Loucy (cell line): ENCODE measurements at regions not wholly inside any gene's neighbourhood (a gene's known extent, or its start where the extent isn't known, plus 50 kb on each side); places are given as distances from the start of the nearest gene placed in this dataset.

Experiments used
- H2AFZ ChIP-seq: fragments of 200-600 bp; sonication (generic); 2 replicates; pipeline ENCODE4 v1.6.0; 2016; ENCODE audit warnings: antibody characterized with exemption, mild to moderate bottlenecking, low read length, moderate library complexity
- H3F3A ChIP-seq: fragments of 200-600 bp; 2 replicates; pipeline ENCODE4 v1.6.0; 2016; ENCODE audit warnings: antibody characterized with exemption, low read depth, mild to moderate bottlenecking
- H3K27me3 ChIP-seq: fragments of 200-600 bp; sonication (generic); 2 replicates; pipeline ENCODE4 v1.6.1; 2014; ENCODE audit warnings: low read length, mild to moderate bottlenecking; ENCODE audit not compliant: insufficient read depth, poor library complexity, severe bottlenecking
- H3K36me3 ChIP-seq: fragments of 200-600 bp; sonication (generic); 2 replicates; pipeline ENCODE4 v1.6.1; 2016; ENCODE audit warnings: low read length; ENCODE audit not compliant: insufficient read depth
- H3K4me1 ChIP-seq: fragments of 200-600 bp; sonication (generic); 2 replicates; pipeline ENCODE4 v1.5.1; 2014; ENCODE audit warnings: low read length, mild to moderate bottlenecking; ENCODE audit not compliant: insufficient read depth, poor library complexity, severe bottlenecking
- H3K4me2 ChIP-seq: fragments of 200-600 bp; sonication (generic); 2 replicates; pipeline ENCODE4 v1.6.0; 2014; ENCODE audit warnings: antibody characterized with exemption, low read length, low read depth, mild to moderate bottlenecking; ENCODE audit not compliant: poor library complexity, severe bottlenecking
- H3K4me3 ChIP-seq: fragments of 200-600 bp; sonication (generic); 2 replicates; pipeline ENCODE4 v1.5.1; 2014; ENCODE audit warnings: low read length, mild to moderate bottlenecking, mixed read lengths; ENCODE audit not compliant: poor library complexity, severe bottlenecking
- H3K79me2 ChIP-seq: fragments of 200-600 bp; sonication (generic); 2 replicates; pipeline ENCODE4 v1.6.1; 2014; ENCODE audit warnings: low read length; ENCODE audit not compliant: insufficient read depth
- H3K9ac ChIP-seq: fragments of 200-600 bp; sonication (generic); 2 replicates; pipeline ENCODE4 v1.6.0; 2014; ENCODE audit warnings: mild to moderate bottlenecking, low read depth, low read length, moderate library complexity; ENCODE audit not compliant: poor library complexity, severe bottlenecking
- H3K9me2 ChIP-seq: fragments of 200-600 bp; sonication (generic); replicated peaks from 2 replicates; pipeline ENCODE4 v1.6.1; 2016; ENCODE audit warnings: low read depth, low read length, mixed read lengths
- H3K9me3 ChIP-seq: fragments of 200-600 bp; sonication (generic); 2 replicates; pipeline ENCODE4 v1.6.1; 2014; ENCODE audit warnings: mild to moderate bottlenecking, antibody characterized with exemption, low read length, low read depth; ENCODE audit not compliant: insufficient read depth
- H4K20me1 ChIP-seq: fragments of 200-600 bp; sonication (generic); 2 replicates; pipeline ENCODE4 v1.6.0; 2014; ENCODE audit warnings: antibody characterized with exemption, low read length, mild to moderate bottlenecking; ENCODE audit not compliant: insufficient read depth, poor library complexity, severe bottlenecking
- EZH2phosphoT487 ChIP-seq: fragments of 200-600 bp; IDR thresholded peaks from 2 replicates; pipeline ENCODE4 v1.6.1; 2018; ENCODE audit warnings: antibody characterized with exemption, mild to moderate bottlenecking, moderate library complexity, borderline replicate concordance
- TF ChIP-seq, protein P1 (sequence below): fragments of 200-600 bp; sonication (generic); conservative IDR thresholded peaks from 2 replicates; pipeline ENCODE4 v1.5.1; 2014; ENCODE audit warnings: mild to moderate bottlenecking, antibody characterized with exemption, low read length

DNA sequence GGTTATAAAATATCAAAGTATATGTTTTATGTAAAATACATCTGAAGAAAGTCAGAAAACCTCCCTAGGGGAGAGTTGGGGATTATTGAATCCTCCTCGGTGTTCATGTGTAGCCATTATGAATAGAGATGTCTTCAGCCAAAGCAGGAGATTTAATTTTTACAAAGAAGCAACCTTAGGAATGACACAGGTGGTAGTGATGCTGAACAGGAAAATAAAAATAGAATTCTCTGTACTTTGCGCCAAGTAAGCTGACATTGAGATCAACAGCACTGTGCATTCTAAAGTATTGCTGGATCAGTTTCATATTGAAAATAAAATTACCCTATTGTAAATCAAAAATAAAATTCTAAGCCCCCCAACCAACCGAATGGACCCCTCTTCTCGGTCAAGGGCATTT, 132.8 kb upstream of the TRHDE start:
- Histone ChIP-seq H2AFZ (no peak overlapping the region), H3K27me3 (no peaks in the 10 kb centered on the region), H3K4me2 (no peak overlapping the region), H3K9me2 (no peaks in the 10 kb centered on the region), H3K79me2 (no peaks in the 10 kb centered on the region), H3K9ac (no peak overlapping the region), H3K9me3 (no peaks in the 10 kb centered on the region), H3K4me3 (no peak overlapping the region), H4K20me1 (no peaks in the 10 kb centered on the region), H3K36me3 (no peaks in the 10 kb centered on the region), H3F3A (no peaks in the 10 kb centered on the region), H3K4me1 (no peaks in the 10 kb centered on the region)
- TF ChIP-seq EZH2phosphoT487, result no peak
- TF ChIP-seq, protein P1, sequence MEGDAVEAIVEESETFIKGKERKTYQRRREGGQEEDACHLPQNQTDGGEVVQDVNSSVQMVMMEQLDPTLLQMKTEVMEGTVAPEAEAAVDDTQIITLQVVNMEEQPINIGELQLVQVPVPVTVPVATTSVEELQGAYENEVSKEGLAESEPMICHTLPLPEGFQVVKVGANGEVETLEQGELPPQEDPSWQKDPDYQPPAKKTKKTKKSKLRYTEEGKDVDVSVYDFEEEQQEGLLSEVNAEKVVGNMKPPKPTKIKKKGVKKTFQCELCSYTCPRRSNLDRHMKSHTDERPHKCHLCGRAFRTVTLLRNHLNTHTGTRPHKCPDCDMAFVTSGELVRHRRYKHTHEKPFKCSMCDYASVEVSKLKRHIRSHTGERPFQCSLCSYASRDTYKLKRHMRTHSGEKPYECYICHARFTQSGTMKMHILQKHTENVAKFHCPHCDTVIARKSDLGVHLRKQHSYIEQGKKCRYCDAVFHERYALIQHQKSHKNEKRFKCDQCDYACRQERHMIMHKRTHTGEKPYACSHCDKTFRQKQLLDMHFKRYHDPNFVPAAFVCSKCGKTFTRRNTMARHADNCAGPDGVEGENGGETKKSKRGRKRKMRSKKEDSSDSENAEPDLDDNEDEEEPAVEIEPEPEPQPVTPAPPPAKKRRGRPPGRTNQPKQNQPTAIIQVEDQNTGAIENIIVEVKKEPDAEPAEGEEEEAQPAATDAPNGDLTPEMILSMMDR, result no peak

GRCh38 chr12:72141381-72141780, 130.8 kb upstream of the TRHDE start:
- no peak overlapping the region for H3K4me2 ChIP-seq
- no peak overlapping the region for H3K9ac ChIP-seq
- no peak overlapping the region for H3K4me3 ChIP-seq
- no peak overlapping the region for H2AFZ ChIP-seq
- no peaks in the 10 kb centered on the region for H3K36me3 ChIP-seq
- no peaks in the 10 kb centered on the region for H3K27me3 ChIP-seq
- no peaks in the 10 kb centered on the region for H3K79me2 ChIP-seq
- no peak for TF ChIP-seq EZH2phosphoT487
- TF ChIP-seq, protein P1, result peak; percentile 47; the same call in 1 of the 2 replicates
- no peaks in the 10 kb centered on the region for H3K4me1 ChIP-seq
- H3F3A ChIP-seq, result no peaks in the 10 kb centered on the region
- H3K9me2 ChIP-seq, result no peaks in the 10 kb centered on the region
- no peaks in the 10 kb centered on the region for H3K9me3 ChIP-seq
- H4K20me1 ChIP-seq, result no peaks in the 10 kb centered on the region

GRCh38 chr12:72144553-72144952, 127.6 kb upstream of the TRHDE start:
- Histone ChIP-seq H3K36me3 (no peaks in the 10 kb centered on the region), H3K9ac (no peak overlapping the region), H3K79me2 (no peaks in the 10 kb centered on the region), H3K4me3 (no peak overlapping the region), H3F3A (no peaks in the 10 kb centered on the region), H2AFZ (no peak overlapping the region), H3K27me3 (no peaks in the 10 kb centered on the region), H3K9me3 (no peaks in the 10 kb centered on the region), H3K4me1 (no peaks in the 10 kb centered on the region), H3K4me2 (no peak overlapping the region), H3K9me2 (no peaks in the 10 kb centered on the region), H4K20me1 (no peaks in the 10 kb centered on the region)
- TF ChIP-seq, protein P1, result no peak
- TF ChIP-seq EZH2phosphoT487, result no peak
